GM18502 (cell line): ENCODE measurements at regions not wholly inside any gene's neighbourhood (a gene's known extent, or its start where the extent isn't known, plus 50 kb on each side); places are given as distances from the start of the nearest gene placed in this dataset.

Experiments used
- ATAC-seq: cut with Tn5 transposase; IDR thresholded peaks from one replicate; pipeline ENCODE4 v1.9.1; 2021; ENCODE audit warnings: mild to moderate bottlenecking; ENCODE audit not compliant: unreplicated experiment, poor library complexity

- ATAC-seq, result no peak
Observed at GRCh38 chr10:131442271-131442670, 130.8 kb upstream of the TCERG1L start.

DNA sequence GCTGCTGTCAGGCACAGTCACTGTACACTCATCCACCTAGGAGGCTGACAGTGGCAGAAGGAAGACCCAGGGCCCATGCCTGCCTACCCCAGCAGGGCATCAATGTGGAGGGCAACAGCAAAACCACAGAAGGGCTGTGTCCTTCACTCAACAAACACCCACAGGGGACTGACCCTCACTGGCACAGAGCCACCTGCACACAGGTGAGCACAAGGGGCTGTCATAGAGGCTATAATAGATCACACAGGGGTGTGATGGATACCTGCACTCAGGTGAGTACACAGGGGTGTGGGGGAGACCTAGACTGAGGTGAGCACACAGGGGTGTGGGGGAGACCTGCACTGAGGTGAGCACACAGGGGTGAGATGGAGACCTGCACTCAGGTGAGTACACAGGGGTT is 132.8 kb upstream of the TCERG1L start:
- no peak for ATAC-seq

GRCh38 chr10:131444862-131445461 is 133.4 kb upstream of the TCERG1L start:
- no peak for ATAC-seq

DNA sequence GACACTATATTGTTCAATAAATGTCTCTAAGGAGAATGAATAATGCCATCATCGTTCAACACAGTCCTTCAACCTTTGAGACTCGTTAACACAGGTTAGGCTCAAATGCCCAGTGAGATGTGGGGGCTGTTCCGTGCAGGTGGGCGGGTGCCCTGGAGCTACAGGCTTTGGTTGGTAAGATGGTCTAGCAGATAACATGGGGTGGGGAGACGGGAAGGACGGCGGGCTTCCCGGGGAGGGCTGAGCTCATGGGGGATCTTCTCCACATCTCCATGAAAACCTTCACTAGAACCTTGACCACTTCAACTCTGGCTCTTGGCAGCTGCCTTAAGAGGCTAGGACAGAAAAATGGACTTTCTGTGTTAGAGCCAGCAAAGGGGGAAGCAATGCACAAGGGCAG is 134.1 kb upstream of the TCERG1L start:
- no peak for ATAC-seq

GRCh38 chr10:131446171-131446570 is 134.7 kb upstream of the TCERG1L start:
- no peak for ATAC-seq

DNA sequence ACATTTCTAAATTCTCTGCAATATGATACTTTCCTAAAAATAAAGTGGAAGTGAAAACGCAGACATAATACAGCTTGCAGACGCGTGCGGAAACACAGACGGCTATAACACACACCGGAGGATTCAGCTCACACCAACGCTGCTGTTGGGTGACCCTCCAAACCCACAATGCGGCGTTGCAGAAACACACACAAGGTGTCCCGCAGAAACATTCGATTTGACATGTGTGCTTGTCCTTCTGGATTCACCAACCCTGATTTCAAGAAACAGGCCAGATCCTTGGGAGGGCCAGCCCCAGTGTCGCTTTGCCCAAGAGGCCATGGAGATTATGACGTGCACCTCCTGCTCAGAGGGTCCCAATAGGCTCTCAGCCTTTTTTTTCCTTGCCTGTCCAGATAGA is 136.7 kb upstream of the TCERG1L start:
- no peak for ATAC-seq

DNA sequence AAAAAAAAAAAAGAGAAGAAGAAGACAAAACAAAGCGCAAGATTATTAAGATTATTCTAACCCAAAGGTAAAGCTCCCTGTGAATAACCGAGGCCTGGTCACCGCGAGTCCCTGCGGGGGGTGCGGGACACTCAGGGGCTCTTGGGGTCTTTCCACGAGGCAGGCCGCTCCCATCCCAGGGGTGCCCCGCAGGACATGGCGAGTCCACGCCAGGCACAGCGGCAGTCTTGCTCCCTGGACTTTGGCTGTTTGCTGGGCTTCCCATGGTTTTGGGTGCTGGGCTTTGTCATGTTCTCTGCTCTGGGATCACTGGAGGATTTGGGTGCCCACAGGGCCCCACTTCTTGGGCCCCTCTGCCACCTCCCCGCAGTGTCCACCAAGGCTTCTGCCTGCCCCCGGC is 137.4 kb upstream of the TCERG1L start:
- no peak for ATAC-seq

GRCh38 chr10:131450216-131450765 is 138.8 kb upstream of the TCERG1L start:
- no peak for ATAC-seq

- no peak for ATAC-seq
Observed at GRCh38 chr10:131451407-131452015, 140.0 kb upstream of the TCERG1L start.

DNA sequence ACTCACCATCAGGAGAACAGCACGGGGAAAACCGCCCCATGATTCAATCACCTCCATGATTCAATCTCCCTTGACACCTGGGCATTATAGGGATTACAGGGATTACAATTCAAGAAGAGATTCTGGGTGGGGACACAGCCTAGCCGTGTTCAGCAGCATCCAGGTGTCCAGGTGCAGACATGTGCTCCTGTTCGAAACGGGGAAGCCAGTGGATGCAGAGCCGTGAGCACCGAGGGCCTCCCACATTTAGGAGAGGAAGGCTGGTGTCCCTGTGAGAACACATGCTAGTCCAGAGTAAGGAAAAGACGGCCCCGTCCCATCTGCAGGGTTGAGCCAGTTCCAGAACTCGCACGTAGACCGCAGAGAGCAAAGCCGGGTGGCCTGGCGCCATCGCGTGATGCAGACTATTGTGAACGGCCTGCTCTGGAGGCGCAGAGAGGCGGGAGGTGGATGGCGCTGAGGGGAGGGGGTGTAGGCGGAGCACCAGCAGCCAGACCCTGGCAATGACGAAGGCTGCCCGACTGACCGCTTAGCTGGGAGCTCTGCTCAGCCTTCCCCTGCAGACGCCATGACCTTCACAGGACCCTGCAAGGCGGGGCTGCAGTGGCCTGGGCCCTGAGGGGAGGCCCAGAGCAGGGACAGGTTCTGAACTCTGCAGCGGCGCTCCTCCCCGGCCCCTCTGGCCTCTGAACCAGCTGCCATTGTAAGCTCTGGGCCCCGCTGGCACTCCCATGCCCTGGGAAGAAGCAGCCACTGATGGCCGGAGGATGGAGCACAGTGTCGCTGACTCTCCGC is 141.6 kb upstream of the TCERG1L start:
- no peak for ATAC-seq

- ATAC-seq, result peak; percentile 60
Observed at GRCh38 chr10:131453721-131454634, 142.5 kb upstream of the TCERG1L start.

DNA sequence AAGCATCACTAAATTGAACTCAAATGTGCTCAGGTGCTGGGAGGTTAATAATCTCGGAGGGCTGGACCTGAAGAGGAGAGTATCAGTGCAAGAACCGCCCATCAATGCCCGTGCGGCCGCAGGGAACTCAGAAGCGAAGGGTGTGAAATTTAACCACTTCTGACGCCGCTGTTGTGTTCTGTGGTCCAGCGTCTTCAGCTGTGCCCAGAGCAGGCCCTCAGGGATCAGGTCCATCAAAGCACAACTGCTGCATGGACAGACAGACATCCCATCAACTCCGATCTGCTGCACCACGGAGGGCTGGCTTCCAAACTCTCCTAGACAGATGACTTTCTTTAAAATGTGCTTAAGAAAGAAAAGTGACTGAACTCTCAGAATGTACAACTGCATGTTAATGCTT is 144.9 kb upstream of the TCERG1L start:
- ATAC-seq, result no peak

- no peak for ATAC-seq
Observed at GRCh38 chr10:131461093-131461492, 149.6 kb upstream of the TCERG1L start.

- no peak for ATAC-seq
Observed at GRCh38 chr10:131464789-131465188, 153.3 kb upstream of the TCERG1L start.

DNA sequence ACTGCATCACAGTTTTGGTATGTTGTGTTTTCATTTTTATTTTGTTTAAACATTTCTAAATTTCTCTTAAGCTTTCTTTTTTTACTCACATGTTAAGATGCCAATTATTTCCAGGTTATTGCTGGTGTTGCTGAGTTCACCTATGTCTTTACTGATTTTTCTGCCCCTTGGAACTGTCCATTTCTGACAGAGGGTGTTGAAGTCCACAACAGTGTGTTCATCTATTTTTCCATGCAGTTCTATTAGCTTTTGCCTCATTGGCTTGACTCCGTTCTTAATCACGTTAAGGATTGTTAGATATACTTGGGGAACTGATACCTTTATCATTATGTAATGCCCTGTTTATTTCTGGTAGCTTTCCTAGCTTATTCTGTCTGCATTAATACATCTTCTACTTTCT is 158.0 kb upstream of the TCERG1L start:
- ATAC-seq, result no peak

DNA sequence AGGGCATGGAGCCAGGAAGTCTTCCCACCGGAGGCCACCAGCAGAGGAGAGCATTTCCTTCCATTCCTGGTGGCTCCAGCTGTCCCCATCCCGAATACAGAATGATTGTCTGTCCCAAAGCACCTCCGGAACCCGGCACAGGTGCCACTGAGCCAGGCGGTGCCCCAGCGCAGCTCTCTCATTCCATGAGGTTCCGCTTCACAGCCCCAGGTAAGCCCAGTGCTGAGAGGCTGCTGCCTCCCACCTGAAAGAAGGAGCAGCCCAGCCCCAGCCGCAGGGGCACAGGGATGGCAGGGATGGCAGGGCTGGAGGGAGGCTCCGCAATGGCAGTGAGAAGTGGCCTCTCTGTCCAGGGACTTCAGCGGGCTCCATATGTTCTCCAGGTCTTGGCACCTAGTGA is 162.1 kb upstream of the TCERG1L start:
- no peak for ATAC-seq

DNA sequence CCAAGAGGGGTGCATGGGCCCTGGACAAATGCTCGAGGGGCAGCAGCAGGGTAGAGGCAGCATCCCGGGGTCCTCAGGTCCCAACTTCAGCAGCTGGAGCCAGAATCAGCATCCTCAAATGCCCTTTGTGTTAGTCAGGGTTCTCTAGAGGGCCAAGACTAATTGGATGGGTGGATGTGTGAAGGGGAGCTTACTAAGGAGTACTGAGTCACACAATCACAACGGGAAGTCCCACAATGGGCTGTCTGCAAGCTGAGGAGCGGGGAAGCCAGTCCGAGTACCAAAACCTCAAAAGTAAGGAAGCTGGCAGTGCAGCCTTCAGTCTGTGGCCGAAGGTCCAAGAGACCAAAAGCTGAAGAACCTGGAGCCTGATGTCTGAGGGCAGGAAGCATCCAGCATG is 162.9 kb upstream of the TCERG1L start:
- no peak for ATAC-seq

- no peak for ATAC-seq
Observed at GRCh38 chr10:131475043-131475442, 163.5 kb upstream of the TCERG1L start.

- no peak for ATAC-seq
Observed at GRCh38 chr10:131475803-131476202, 164.3 kb upstream of the TCERG1L start.

DNA sequence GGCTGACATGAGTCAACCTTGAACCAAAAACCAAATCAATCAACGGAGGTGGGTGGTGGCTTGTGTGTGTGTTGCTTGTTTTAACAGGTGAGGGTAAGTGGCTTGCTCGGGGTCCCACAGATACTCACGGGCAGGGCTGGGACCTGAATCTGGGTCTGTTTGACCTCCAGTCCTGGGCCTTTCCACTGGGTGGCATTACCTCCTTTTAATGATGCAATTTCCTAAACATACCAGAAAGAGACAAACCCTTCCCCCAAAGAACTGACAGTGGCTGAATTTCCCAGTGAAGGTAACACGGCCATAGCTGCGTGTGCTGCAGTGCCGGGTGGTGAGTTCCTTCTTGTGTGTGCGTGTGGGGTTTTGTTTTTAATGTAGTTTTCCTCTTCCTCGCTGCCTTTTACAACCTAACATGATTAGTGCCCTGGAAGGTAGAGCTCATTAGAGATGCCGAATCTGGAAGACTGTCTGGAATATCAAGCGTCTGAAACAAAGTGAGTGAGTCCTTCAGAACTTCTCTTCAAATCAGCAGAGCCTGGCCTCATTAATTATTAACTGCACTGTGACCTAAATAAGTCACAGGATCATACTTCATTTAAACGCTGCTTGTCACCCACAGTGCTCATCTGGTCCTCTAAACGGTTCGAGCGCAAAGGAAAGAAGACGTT is 166.1 kb upstream of the TCERG1L start:
- no peak for ATAC-seq
